ENCODE measurements at regions not wholly inside any gene's neighbourhood (a gene's known extent, or its start where the extent isn't known, plus 50 kb on each side); places are given as distances from the start of the nearest gene placed in this dataset.

DNA sequence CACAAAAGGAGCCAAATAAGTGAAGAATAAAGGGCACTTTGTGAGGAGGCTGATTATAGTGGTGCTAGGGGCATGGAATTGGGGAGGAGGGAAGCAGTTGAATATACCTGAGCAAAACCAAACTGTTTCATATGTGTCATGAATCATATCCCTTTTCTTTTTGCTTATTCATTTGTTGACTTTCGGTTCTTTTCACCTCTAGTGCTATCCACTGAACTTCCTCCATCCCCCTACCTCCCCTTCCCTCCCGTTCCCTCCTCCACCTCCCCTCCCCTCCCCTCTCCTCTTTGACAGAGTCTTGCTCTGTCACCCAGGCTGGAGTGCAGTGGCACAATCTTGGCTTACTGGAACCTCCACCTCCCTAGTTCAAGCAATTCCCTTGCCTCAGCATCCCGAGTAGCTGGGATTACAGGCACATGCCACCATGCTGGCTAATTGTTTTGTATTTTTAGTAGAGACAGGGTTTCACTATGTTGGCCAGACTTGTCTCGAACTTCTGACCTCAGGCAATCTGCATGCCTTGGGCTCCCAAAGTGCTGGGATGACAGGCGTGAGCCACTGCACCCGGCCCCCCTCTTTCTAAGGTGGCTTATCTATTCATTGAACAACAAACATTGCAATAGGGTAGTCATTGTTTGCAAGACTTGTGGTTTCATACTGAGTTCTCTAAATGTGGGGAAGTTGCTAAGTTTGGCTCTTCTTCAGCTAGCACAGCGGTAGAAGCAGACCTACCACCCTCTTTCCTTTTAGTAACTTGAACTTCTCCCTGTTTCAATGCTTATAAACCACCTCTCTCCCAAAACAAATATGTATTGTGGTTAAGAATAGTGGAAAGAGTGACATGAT lies 150.4 kb upstream of the PRPS1L1 start:
- DNase-seq (ENCODE audit: low read depth) = no peak
- TF ChIP-seq, protein P1, sequence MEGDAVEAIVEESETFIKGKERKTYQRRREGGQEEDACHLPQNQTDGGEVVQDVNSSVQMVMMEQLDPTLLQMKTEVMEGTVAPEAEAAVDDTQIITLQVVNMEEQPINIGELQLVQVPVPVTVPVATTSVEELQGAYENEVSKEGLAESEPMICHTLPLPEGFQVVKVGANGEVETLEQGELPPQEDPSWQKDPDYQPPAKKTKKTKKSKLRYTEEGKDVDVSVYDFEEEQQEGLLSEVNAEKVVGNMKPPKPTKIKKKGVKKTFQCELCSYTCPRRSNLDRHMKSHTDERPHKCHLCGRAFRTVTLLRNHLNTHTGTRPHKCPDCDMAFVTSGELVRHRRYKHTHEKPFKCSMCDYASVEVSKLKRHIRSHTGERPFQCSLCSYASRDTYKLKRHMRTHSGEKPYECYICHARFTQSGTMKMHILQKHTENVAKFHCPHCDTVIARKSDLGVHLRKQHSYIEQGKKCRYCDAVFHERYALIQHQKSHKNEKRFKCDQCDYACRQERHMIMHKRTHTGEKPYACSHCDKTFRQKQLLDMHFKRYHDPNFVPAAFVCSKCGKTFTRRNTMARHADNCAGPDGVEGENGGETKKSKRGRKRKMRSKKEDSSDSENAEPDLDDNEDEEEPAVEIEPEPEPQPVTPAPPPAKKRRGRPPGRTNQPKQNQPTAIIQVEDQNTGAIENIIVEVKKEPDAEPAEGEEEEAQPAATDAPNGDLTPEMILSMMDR (conservative IDR thresholded peaks at IDR 0.05; ENCODE audit: low read depth, low read length) = no peak
- no peak overlapping the region for H3K4me3 ChIP-seq (ENCODE audit: low read length)

DNA sequence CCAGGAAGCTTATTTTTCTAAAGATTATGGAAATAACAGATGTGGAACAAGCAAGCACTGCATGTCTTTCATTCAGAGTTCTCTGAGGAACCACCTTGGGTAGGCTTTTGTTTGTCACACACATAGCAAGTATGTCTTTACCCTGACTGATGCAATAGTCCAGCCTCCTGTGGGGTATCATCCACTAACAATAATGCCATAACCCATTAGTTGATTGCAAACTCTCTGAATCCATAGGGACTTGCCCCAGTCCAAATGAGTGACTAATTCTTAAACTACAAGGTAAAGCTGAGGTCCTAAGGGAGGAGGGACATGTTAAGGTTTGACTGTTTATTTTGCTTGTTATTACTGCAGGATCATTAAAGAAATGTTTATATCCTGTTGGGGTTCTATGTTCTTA lies 151.4 kb upstream of the PRPS1L1 start:
- TF ChIP-seq, protein P1 (conservative IDR thresholded peaks at IDR 0.05; ENCODE audit: low read depth, low read length) = no peak
- no peak for DNase-seq (ENCODE audit: low read depth)
- no peak overlapping the region for H3K4me3 ChIP-seq (ENCODE audit: low read length)

DNA sequence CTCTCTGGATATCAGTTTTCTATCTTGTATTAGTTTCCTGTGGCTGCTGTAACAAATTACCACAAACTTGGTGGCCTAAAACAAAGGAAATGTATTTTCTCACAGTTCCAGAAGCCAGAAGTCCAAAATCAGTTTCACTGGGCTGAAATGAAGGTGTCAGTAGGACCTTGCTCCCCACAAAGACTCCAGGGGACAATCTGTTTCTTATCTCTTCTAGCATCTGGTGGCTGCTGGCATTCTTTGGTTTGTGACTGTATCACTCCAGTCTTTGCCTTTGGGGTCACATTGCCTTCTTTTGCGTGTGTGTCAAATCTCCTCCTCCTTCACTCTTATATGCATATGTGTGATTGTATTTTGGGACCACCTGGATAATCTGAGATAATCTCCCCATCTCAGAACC lies 153.0 kb upstream of the PRPS1L1 start:
- TF ChIP-seq, protein P1 (conservative IDR thresholded peaks at IDR 0.05; ENCODE audit: low read depth, low read length) = no peak
- H3K4me3 ChIP-seq (ENCODE audit: low read length) = no peak overlapping the region
- DNase-seq (ENCODE audit: low read depth) = no peak

DNA sequence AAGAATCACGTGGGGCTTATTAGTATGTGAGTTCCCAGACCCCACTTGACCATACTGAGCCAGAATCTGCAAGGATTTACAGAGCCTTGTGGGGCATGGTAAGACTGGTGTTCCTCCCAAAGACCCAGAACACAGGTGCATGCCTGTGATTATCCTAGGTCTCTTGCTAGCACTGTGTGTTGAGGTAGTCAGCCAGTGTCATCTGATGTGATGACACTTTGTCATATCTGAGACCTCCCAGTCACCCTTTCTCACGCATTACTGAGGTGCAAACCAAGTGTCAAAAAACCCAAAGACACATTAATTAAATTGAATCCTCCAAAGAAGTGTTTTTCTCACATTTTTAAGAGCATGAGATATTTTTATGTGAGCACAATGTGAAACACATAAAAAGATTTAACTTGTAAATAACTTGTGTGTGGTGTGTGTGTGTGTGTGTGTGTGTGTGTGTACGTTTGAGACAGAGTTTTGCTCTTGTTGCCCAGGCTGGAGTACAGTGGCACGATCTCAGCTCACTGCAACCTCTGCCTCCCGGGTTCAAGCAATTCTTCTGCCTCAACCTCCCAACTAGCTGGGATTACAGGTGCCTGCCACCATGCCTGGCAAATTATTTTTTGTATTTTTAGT lies 162.0 kb upstream of the PRPS1L1 start:
- H3K4me3 ChIP-seq (ENCODE audit: low read length) = no peak overlapping the region
- TF ChIP-seq, protein P1 (conservative IDR thresholded peaks at IDR 0.05; ENCODE audit: low read depth, low read length) = no peak
- no peak for DNase-seq (ENCODE audit: low read depth)

DNA sequence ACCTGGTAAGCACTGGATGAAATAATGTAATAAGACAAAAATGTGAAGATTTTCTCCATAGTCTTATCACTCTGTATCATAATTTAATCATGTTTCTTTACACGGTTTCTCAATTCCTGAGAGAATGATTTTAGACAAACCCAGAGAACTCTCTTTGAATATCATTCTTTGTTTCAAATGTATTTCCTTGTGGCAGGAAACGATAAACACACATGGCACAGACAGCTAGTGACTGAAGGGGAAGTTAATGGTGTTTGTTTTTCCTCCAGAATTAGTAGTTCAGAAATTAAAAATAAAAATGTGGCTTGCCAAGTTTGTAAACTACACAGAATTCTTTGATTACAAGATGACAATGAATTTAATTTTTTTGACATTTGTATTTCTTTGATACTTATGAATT lies 163.7 kb upstream of the PRPS1L1 start:
- no peak overlapping the region for H3K4me3 ChIP-seq (ENCODE audit: low read length)
- no peak for DNase-seq (ENCODE audit: low read depth)
- TF ChIP-seq, protein P1 (conservative IDR thresholded peaks at IDR 0.05; ENCODE audit: low read depth, low read length) = no peak

DNA sequence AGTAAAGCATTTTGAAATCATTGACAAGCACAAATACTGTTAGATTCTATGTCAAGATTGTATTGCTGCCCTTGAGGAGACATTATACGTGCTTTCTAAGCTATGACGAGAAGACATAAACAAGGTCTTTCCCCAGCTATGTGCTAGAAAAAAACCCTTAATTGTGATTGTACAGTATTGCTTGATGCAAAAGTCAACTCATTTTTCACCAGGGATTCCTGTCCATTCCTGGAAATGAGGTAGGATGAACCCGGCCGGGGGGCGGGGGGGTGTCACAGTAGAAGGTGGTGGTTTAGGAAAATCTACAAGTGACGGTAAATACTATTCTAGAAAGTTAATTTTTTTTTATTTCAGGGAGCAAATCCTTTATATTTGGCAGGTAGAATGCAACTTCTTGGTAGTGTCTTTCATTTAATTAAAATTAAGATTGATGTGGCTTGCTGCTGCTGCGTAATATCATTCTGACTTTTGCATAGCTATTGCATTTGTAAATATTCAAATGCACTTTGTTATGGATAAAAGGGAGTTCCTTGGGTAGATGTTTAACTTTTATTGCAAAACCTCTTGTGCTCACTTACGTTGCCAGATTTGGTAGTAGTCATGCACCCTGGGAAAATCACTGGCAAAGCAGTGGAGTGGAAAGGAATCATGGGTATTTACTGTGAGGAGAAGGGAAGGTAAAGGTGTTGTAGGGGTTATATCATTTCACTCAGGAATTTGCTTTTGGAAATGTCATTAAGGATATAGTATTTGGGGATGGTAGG lies 164.4 kb upstream of the PRPS1L1 start:
- TF ChIP-seq, protein P1 (conservative IDR thresholded peaks at IDR 0.05; ENCODE audit: low read depth, low read length) = no peak
- H3K4me3 ChIP-seq (ENCODE audit: low read length) = no peak overlapping the region
- no peak for DNase-seq (ENCODE audit: low read depth)
